ENCODE measurements at regions not wholly inside any gene's neighbourhood (a gene's known extent, or its start where the extent isn't known, plus 50 kb on each side); places are given as distances from the start of the nearest gene placed in this dataset.

DNA sequence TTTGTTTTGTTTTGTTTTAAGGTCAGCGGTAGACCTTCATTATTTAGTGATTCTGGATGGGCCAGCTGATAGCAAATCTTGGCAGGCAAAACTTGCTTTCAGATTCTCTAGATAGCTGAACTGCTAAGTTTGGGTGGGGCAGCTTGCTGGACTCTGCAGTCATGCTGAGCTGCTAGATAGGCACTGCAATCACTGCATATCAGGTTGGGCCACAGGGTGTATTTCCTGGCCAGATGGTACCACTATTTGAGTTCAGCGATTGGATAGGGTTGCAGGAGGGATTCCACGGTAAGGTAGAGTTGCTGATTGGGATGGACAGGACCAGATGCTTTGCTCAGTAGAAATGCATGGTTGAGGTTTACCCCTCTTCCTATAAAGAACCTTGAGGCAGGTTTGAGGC is 579.3 kb upstream of the ADGRL4 start:
- peaks cover 33% of the 10 kb centered on the region for H3K9me3 Mint-ChIP-seq
- 89 to 93% methylated on average over 2 to 3 of the region's 3 CpGs for WGBS, 2 experiments (ENCODE audit: insufficient coverage in 1 of 2, insufficient read length in 1 of 2)

DNA sequence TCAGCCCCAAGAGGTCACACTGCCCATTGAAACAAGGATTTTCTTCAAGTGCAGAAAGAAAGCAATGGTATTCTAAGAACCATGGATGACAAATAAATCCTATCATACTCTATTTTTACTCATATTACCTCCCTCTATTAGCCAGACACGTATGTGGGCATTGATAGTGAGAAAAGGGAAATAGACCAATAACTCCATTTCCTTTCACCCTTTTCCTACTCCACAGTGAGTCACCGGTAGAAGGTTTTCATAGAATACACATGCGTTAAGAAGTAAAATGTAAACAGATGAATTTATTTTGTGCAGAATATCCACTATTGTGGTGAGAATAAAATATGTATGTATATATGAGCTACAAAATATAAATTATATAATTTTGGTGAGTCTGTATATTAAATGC is 568.9 kb upstream of the ADGRL4 start:
- no peak for DNase-seq
- H3K27me3 Mint-ChIP-seq (ENCODE audit: insufficient read depth) = no peaks in the 10 kb centered on the region
- 100% methylated on average over 1 of the region's 3 CpGs; no CpG with 5 or more reads in 1 of the 2 experiments for WGBS, 2 experiments (ENCODE audit: insufficient coverage in 1 of 2, insufficient read length in 1 of 2)

More for the DNA sequence above, 579.3 kb upstream of the ADGRL4 start:
- H3K9me3 ChIP-seq (ENCODE audit: control insufficient read depth, low read length) = peaks cover 30% of the 10 kb centered on the region
- Mint-ChIP-seq H3K27me3 (ENCODE audit: insufficient read depth) (no peaks in the 10 kb centered on the region), H3K27ac (no peak overlapping the region), H3K4me3 (no peak overlapping the region), H3K36me3 (ENCODE audit: low read depth) (peaks cover 12% of the 10 kb centered on the region), H3K4me1 (peaks cover 19% of the 10 kb centered on the region)
- peaks cover 6% of the 10 kb centered on the region for H3K4me1 ChIP-seq (ENCODE audit: control insufficient read depth, insufficient read depth, low read length)
- no peaks in the 10 kb centered on the region for H3K36me3 ChIP-seq (ENCODE audit: control insufficient read depth, insufficient read depth, low read length)
- DNase-seq = no peak
- no peaks in the 10 kb centered on the region for H3K27me3 ChIP-seq (ENCODE audit: control insufficient read depth, insufficient read depth, low read length, poor library complexity, severe bottlenecking)
- H3K27ac ChIP-seq (ENCODE audit: low read depth, low read length) = no peak overlapping the region
- TF ChIP-seq, protein P1, sequence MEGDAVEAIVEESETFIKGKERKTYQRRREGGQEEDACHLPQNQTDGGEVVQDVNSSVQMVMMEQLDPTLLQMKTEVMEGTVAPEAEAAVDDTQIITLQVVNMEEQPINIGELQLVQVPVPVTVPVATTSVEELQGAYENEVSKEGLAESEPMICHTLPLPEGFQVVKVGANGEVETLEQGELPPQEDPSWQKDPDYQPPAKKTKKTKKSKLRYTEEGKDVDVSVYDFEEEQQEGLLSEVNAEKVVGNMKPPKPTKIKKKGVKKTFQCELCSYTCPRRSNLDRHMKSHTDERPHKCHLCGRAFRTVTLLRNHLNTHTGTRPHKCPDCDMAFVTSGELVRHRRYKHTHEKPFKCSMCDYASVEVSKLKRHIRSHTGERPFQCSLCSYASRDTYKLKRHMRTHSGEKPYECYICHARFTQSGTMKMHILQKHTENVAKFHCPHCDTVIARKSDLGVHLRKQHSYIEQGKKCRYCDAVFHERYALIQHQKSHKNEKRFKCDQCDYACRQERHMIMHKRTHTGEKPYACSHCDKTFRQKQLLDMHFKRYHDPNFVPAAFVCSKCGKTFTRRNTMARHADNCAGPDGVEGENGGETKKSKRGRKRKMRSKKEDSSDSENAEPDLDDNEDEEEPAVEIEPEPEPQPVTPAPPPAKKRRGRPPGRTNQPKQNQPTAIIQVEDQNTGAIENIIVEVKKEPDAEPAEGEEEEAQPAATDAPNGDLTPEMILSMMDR (conservative IDR thresholded peaks at IDR 0.05) = no peak
- H3K9ac ChIP-seq (ENCODE audit: extremely low read depth, low read length, poor library complexity, severe bottlenecking) = no peak overlapping the region
- no peak overlapping the region for H3K4me3 ChIP-seq (ENCODE audit: low read length)

DNA sequence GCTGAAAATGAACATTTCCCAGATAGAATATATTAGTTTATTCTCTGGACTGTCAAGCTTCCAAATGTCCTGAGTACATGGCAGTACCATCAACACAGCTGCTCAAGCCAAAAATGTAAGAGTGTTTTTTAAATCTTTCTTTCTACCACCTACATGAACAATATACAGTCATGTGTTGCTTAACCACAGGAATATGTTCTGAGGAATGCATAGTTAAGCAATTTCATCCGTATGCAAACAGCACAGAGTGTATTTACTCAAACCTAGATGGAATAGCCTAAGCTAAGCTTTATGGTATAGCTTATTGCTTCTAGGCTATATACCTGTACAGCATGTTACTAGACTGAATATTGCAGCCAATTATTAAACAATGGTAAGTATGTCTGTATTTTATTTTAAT is 561.9 kb upstream of the ADGRL4 start:
- H3K9me3 Mint-ChIP-seq = no peaks in the 10 kb centered on the region
- no peaks in the 10 kb centered on the region for H3K4me1 Mint-ChIP-seq
- no peak for DNase-seq
- TF ChIP-seq, protein P1 (conservative IDR thresholded peaks at IDR 0.05) = no peak
- Histone ChIP-seq H3K27me3 (ENCODE audit: control insufficient read depth, insufficient read depth, low read length, poor library complexity, severe bottlenecking) (no peaks in the 10 kb centered on the region), H3K9ac (ENCODE audit: extremely low read depth, low read length, poor library complexity, severe bottlenecking) (no peak overlapping the region), H3K27ac (ENCODE audit: low read depth, low read length) (no peak overlapping the region), H3K4me1 (ENCODE audit: control insufficient read depth, insufficient read depth, low read length) (no peaks in the 10 kb centered on the region), H3K9me3 (ENCODE audit: control insufficient read depth, low read length) (no peaks in the 10 kb centered on the region), H3K36me3 (ENCODE audit: control insufficient read depth, insufficient read depth, low read length) (no peaks in the 10 kb centered on the region), H3K4me3 (ENCODE audit: low read length) (no peak overlapping the region)
- H3K4me3 Mint-ChIP-seq = no peak overlapping the region
- no peaks in the 10 kb centered on the region for H3K36me3 Mint-ChIP-seq (ENCODE audit: low read depth)
- no peaks in the 10 kb centered on the region for H3K27me3 Mint-ChIP-seq (ENCODE audit: insufficient read depth)
- WGBS, 2 experiments (ENCODE audit: insufficient coverage in 1 of 2, insufficient read length in 1 of 2) = 86% methylated on average over 1 of the region's 1 CpG; no CpG with 5 or more reads in 1 of the 2 experiments
- no peak overlapping the region for H3K27ac Mint-ChIP-seq

More for the DNA sequence above, 568.9 kb upstream of the ADGRL4 start:
- H3K27me3 ChIP-seq (ENCODE audit: control insufficient read depth, insufficient read depth, low read length, poor library complexity, severe bottlenecking) = no peaks in the 10 kb centered on the region
- H3K4me3 ChIP-seq (ENCODE audit: low read length) = no peak overlapping the region
- Mint-ChIP-seq H3K4me3 (no peak overlapping the region), H3K27ac (no peak overlapping the region), H3K36me3 (ENCODE audit: low read depth) (no peaks in the 10 kb centered on the region), H3K9me3 (no peaks in the 10 kb centered on the region), H3K4me1 (no peaks in the 10 kb centered on the region)
- H3K36me3 ChIP-seq (ENCODE audit: control insufficient read depth, insufficient read depth, low read length) = no peaks in the 10 kb centered on the region
- H3K27ac ChIP-seq (ENCODE audit: low read depth, low read length) = no peak overlapping the region
- H3K9me3 ChIP-seq (ENCODE audit: control insufficient read depth, low read length) = no peaks in the 10 kb centered on the region
- TF ChIP-seq, protein P1 (conservative IDR thresholded peaks at IDR 0.05) = no peak
- H3K9ac ChIP-seq (ENCODE audit: extremely low read depth, low read length, poor library complexity, severe bottlenecking) = no peak overlapping the region
- H3K4me1 ChIP-seq (ENCODE audit: control insufficient read depth, insufficient read depth, low read length) = no peaks in the 10 kb centered on the region

Data from endodermal cell (in vitro differentiated cells).